ENCODE measurements at regions not wholly inside any gene's neighbourhood (a gene's known extent, or its start where the extent isn't known, plus 50 kb on each side); places are given as distances from the start of the nearest gene placed in this dataset.

GRCh38 chr9:73615557-73615956, 463.9 kb downstream of the ANXA1 start (continued):
- TF ChIP-seq GABPA (IDR thresholded peaks at IDR 0.05; ENCODE audit: low read depth) (no peak), EZH2phosphoT487 (IDR thresholded peaks at IDR 0.05; ENCODE audit: borderline replicate concordance, low read depth) (no peak), FOXJ3 (CRISPR knock-in tag; IDR thresholded peaks at IDR 0.05) (no peak), SMC3 (IDR thresholded peaks at IDR 0.05; ENCODE audit: low read depth, low read length) (no peak), JUND (IDR thresholded peaks at IDR 0.05) (no peak), FOSL2 (IDR thresholded peaks at IDR 0.05; ENCODE audit: borderline replicate concordance, low read depth) (no peak), RFX5 (IDR thresholded peaks at IDR 0.05; ENCODE audit: low read length) (no peak)

- H3K9me3 ChIP-seq, result no peaks in the 10 kb centered on the region
- WGBS (ENCODE audit: low lambda C conversion rate), result 47% methylated on average over 4 of the region's 4 CpGs
- no peaks in the 10 kb centered on the region for H3K79me2 ChIP-seq (ENCODE audit: insufficient read depth)
- ChIA-PET CTCF (no interaction called here), POLR2A (no interaction called here)
- no peaks in the 10 kb centered on the region for H3K27me3 ChIP-seq (ENCODE audit: insufficient read depth)
- no peaks in the 10 kb centered on the region for H3K9me2 ChIP-seq
- no peak overlapping the region for H3K4me2 ChIP-seq
- no peak overlapping the region for H3K4me3 ChIP-seq (ENCODE audit: low read depth in 2 of 2, low read length in 1 of 2)
- no peaks in the 10 kb centered on the region for H3K36me3 ChIP-seq (replicated peaks in 1 of 2; ENCODE audit: control insufficient read depth in 1 of 2, insufficient read depth in 2 of 2, low read length in 1 of 2)
- no peak overlapping the region for H3K9ac ChIP-seq
- DNase-seq, result no peak
- no peak overlapping the region for H3K27ac ChIP-seq (ENCODE audit: low read depth in 2 of 2, low read length in 1 of 2)
- H2AFZ ChIP-seq (ENCODE audit: low read depth), result no peak overlapping the region
- H3K4me1 ChIP-seq (ENCODE audit: control insufficient read depth in 1 of 2, insufficient read depth in 2 of 2, low read depth in 1 of 2, low read length in 1 of 2), result no peaks in the 10 kb centered on the region
- no peaks in the 10 kb centered on the region for H4K20me1 ChIP-seq (ENCODE audit: insufficient read depth)
- no peaks in the 10 kb centered on the region for H3F3A ChIP-seq (replicated peaks; ENCODE audit: insufficient read depth)
- TF ChIP-seq TCF12 (IDR thresholded peaks at IDR 0.05), result no peak
- no peak for TF ChIP-seq USF1 (IDR thresholded peaks at IDR 0.05; ENCODE audit: borderline replicate concordance, low read depth)
- TF ChIP-seq EP300 (IDR thresholded peaks at IDR 0.05; ENCODE audit: borderline replicate concordance in 1 of 2, low read depth in 1 of 2, low read length in 1 of 2), result no peak
- TF ChIP-seq GABPA (IDR thresholded peaks at IDR 0.05; ENCODE audit: low read depth), result no peak
- no peak for TF ChIP-seq FOXJ3 (CRISPR knock-in tag; IDR thresholded peaks at IDR 0.05)
- TF ChIP-seq TAF1 (IDR thresholded peaks at IDR 0.05; ENCODE audit: borderline replicate concordance, low read depth, low read length), result no peak
- no peak for TF ChIP-seq FOSL2 (IDR thresholded peaks at IDR 0.05; ENCODE audit: borderline replicate concordance, low read depth)
- TF ChIP-seq NRF1 (IDR thresholded peaks at IDR 0.05; ENCODE audit: low read depth, low read length), result no peak
- no peak for TF ChIP-seq RAD21 (IDR thresholded peaks at IDR 0.05; ENCODE audit: low read length)
- no peak for TF ChIP-seq USF2 (IDR thresholded peaks at IDR 0.05; ENCODE audit: borderline replicate concordance, low read depth, low read length)
- no peak for TF ChIP-seq CTCF (IDR thresholded peaks at IDR 0.05)
Measured at GRCh38 chr9:73617586-73617985, 465.9 kb downstream of the ANXA1 start.

Measured in SK-N-SH (cell line).